WERI-Rb-1 (cell line): ENCODE measurements at regions not wholly inside any gene's neighbourhood (a gene's known extent, or its start where the extent isn't known, plus 50 kb on each side); places are given as distances from the start of the nearest gene placed in this dataset.

Source experiments
- DNase-seq: peaks from one replicate; pipeline ENCODE4 v3.0.0-alpha.2; 2020
- H3K27ac ChIP-seq: fragments of 250-450 bp; sonication (Bioruptor Pico); 2 replicates; pipeline ENCODE4 v1.5.1; 2020; ENCODE audit warnings: mild to moderate bottlenecking, moderate library complexity
- H3K27me3 ChIP-seq: fragments of 250-450 bp; sonication (Bioruptor Pico); 2 replicates; pipeline ENCODE4 v1.5.1; 2021; ENCODE audit warnings: mild to moderate bottlenecking, low read depth, moderate library complexity; ENCODE audit not compliant: insufficient read depth, severe bottlenecking
- H3K36me3 ChIP-seq: fragments of 250-450 bp; sonication (Bioruptor Pico); 2 replicates; pipeline ENCODE4 v1.5.1; 2020; ENCODE audit warnings: mild to moderate bottlenecking, moderate library complexity
- H3K4me3 ChIP-seq: 2 replicates; pipeline ENCODE4 v1.5.1; 2011; ENCODE audit warnings: low read depth, mild to moderate bottlenecking, control low read depth, low read length
- H3K9me3 ChIP-seq: fragments of 250-450 bp; sonication (Bioruptor Pico); 2 replicates; pipeline ENCODE4 v1.5.1; 2021; ENCODE audit warnings: mild to moderate bottlenecking, moderate library complexity; ENCODE audit not compliant: severe bottlenecking
- CTCF ChIP-seq: IDR thresholded peaks from 2 replicates; pipeline ENCODE4 v1.5.1; 2011; ENCODE audit warnings: low read depth, mild to moderate bottlenecking, control low read depth, inconsistent platforms, low read length

- H3K27ac ChIP-seq = no peak overlapping the region
- H3K4me3 ChIP-seq = no peak overlapping the region
- no peak for TF ChIP-seq CTCF
- no peaks in the 10 kb centered on the region for H3K9me3 ChIP-seq
- DNase-seq = no peak
- no peaks in the 10 kb centered on the region for H3K36me3 ChIP-seq
- H3K27me3 ChIP-seq = no peaks in the 10 kb centered on the region
Observed at GRCh38 chr7:114242992-114243507, 171.6 kb upstream of the FOXP2 start.

GRCh38 chr7:114229246-114229645, 185.4 kb upstream of the FOXP2 start:
- Histone ChIP-seq H3K36me3 (no peaks in the 10 kb centered on the region), H3K27me3 (no peaks in the 10 kb centered on the region), H3K9me3 (no peaks in the 10 kb centered on the region), H3K4me3 (no peak overlapping the region), H3K27ac (no peak overlapping the region)
- DNase-seq = no peak
- TF ChIP-seq CTCF = no peak

GRCh38 chr7:114225784-114226183, 188.8 kb upstream of the FOXP2 start:
- Histone ChIP-seq H3K36me3 (no peaks in the 10 kb centered on the region), H3K9me3 (no peaks in the 10 kb centered on the region), H3K27me3 (no peaks in the 10 kb centered on the region), H3K4me3 (no peak overlapping the region), H3K27ac (no peak overlapping the region)
- no peak for TF ChIP-seq CTCF
- DNase-seq = no peak

- Histone ChIP-seq H3K4me3 (no peak overlapping the region), H3K27me3 (no peaks in the 10 kb centered on the region)
- no peak for TF ChIP-seq CTCF
Observed at GRCh38 chr7:114218283-114218682, 196.3 kb upstream of the FOXP2 start.

GRCh38 chr7:114217026-114217806, 197.4 kb upstream of the FOXP2 start:
- no peak for DNase-seq

More at GRCh38 chr7:114218283-114218682, 196.3 kb upstream of the FOXP2 start:
- Histone ChIP-seq H3K27ac (no peak overlapping the region), H3K9me3 (no peaks in the 10 kb centered on the region), H3K36me3 (no peaks in the 10 kb centered on the region)
- no peak for DNase-seq

More at GRCh38 chr7:114217026-114217806, 197.4 kb upstream of the FOXP2 start:
- H3K27ac ChIP-seq = no peak overlapping the region
- H3K27me3 ChIP-seq = no peaks in the 10 kb centered on the region
- no peaks in the 10 kb centered on the region for H3K9me3 ChIP-seq
- no peaks in the 10 kb centered on the region for H3K36me3 ChIP-seq
- TF ChIP-seq CTCF = 0 out of 2 replicates have a peak, but pooled peaks have one; percentile 2
- H3K4me3 ChIP-seq = no peak overlapping the region
